ENCODE measurements at regions not wholly inside any gene's neighbourhood (a gene's known extent, or its start where the extent isn't known, plus 50 kb on each side); places are given as distances from the start of the nearest gene placed in this dataset.

DNA sequence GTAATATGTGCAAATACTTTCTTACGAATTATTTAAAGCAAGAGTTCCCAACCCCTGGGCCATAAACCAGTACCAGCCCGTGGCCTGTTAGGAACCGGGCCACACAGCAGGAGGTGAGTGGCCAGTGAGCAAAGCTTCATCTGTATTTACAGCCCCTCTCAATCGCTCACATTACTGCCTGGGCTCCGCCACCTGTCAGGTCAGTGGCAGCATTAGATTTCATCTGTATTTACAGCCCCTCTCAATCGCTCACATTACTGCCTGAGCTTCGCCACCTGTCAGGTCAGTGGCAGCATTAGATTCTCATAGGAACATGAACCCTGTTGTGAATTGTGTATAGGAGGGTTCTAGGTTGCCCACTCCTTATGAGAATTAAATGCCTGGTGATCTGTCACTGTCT lies 142.0 kb downstream of the RNASET2 start:
- no peak for DNase-seq (ENCODE audit: low spot score)
- TF ChIP-seq, protein P1, sequence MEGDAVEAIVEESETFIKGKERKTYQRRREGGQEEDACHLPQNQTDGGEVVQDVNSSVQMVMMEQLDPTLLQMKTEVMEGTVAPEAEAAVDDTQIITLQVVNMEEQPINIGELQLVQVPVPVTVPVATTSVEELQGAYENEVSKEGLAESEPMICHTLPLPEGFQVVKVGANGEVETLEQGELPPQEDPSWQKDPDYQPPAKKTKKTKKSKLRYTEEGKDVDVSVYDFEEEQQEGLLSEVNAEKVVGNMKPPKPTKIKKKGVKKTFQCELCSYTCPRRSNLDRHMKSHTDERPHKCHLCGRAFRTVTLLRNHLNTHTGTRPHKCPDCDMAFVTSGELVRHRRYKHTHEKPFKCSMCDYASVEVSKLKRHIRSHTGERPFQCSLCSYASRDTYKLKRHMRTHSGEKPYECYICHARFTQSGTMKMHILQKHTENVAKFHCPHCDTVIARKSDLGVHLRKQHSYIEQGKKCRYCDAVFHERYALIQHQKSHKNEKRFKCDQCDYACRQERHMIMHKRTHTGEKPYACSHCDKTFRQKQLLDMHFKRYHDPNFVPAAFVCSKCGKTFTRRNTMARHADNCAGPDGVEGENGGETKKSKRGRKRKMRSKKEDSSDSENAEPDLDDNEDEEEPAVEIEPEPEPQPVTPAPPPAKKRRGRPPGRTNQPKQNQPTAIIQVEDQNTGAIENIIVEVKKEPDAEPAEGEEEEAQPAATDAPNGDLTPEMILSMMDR (IDR thresholded peaks at IDR 0.05; ENCODE audit: extremely low read depth, insufficient read depth, missing control alignments): no peak
- in situ Hi-C loops (cut with MboI; ENCODE audit: low pct_unique_long_range_greater_than_20kb, low sequenced_read_pairs, unreplicated experiment): no loop called here

DNA sequence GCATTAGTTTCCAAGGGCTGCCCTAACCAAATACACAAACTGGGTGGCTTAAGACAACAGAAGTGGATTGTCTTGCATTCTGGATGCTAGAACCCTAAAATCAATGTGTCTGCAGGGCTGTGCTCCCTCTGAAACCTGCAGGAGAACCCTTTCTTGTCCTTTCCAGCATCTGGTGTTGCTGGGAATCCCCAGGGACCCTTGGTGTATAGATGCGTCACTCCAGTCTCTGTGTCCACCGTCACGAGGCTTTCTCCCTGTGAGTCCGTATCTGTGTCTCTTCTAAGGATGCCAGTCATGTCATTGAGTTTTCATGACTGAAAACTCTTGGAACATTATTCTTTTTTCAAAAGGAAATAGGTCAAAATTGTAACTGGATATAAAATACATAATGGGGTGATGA lies 142.9 kb downstream of the RNASET2 start:
- DNase-seq (ENCODE audit: low spot score): no peak
- TF ChIP-seq, protein P1 (IDR thresholded peaks at IDR 0.05; ENCODE audit: extremely low read depth, insufficient read depth, missing control alignments): no peak
- in situ Hi-C loops (cut with MboI; ENCODE audit: low pct_unique_long_range_greater_than_20kb, low sequenced_read_pairs, unreplicated experiment): no loop called here

DNA sequence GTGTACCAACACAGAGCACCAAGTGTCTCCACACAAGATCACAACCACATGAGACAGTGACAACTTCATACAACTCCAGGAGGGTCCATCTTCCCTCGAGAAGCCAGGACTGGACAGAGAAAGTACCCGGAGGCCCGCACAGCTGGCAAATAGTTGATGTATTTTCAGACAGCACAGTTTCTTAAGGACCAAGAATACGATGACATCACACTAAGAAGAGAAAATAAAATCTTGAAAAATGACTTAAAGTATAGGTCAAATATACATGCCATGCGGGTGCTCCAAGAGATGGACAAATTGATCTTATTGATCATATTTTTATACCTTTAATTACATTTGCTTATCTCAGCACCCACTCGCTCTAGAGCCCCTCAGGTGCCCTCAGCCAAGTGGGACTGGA lies 145.5 kb downstream of the RNASET2 start:
- in situ Hi-C loops (cut with MboI; ENCODE audit: low pct_unique_long_range_greater_than_20kb, low sequenced_read_pairs, unreplicated experiment): no loop called here
- TF ChIP-seq, protein P1 (IDR thresholded peaks at IDR 0.05; ENCODE audit: extremely low read depth, insufficient read depth, missing control alignments): no peak
- DNase-seq (ENCODE audit: low spot score): no peak

DNA sequence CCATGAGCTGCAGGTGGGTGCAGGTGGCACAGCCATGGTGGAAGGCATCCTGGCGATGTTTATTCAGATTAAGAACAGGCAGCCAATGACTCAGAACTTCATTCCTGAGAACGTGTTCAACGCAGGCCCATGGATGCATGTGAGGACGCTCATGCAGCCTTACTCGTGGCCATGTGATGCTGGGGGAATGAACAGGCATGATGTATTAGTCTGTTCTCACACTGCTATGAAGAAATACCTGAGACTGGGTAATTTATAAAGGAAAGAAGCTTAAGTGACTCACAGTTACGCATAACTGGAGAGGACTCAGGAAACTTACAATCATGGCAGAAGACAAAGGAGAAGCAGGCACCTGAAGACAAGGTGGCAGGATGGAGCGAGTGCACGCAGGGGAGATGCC lies 146.6 kb downstream of the RNASET2 start:
- in situ Hi-C loops (cut with MboI; ENCODE audit: low pct_unique_long_range_greater_than_20kb, low sequenced_read_pairs, unreplicated experiment): no loop called here
- TF ChIP-seq, protein P1 (IDR thresholded peaks at IDR 0.05; ENCODE audit: extremely low read depth, insufficient read depth, missing control alignments): no peak
- no peak for DNase-seq (ENCODE audit: low spot score)

DNA sequence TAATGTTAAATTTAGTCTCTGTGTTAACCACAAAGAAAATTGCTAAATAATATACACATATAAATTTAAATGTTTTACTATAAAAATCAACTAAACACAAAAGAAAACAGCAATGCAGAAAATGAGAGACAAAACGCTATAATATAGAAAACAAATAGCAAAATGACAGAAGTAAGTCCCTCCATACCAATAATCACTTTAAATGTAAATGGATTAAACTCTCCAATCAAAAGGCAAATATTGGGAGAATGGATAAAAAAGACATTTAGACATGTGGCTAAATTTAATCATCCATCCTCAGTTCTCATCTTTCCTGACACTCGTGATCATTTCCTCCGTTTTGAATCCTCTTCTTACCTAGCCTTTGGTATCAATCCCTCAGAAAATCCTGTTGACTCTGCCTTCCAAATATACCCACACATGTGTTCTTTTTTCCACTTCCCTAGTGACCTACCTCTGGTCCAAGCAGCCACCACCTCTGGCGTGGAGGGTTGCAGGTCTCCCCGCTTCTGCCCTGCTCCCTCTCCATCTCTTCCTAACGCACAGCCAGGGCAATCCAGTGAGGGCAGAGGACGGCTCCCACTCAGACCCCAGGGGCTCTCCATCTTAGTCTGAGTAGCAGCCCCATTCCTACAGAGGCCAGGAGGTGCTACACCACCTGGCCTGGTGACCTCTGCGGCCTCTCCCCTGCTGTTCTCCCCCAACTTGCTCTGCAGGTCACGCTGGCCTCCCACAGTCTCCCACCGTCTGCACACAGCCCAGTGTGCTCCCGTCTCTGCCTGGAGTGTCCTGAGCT lies 149.2 kb downstream of the RNASET2 start:
- TF ChIP-seq, protein P1 (IDR thresholded peaks at IDR 0.05; ENCODE audit: extremely low read depth, insufficient read depth, missing control alignments): no peak
- in situ Hi-C loops (cut with MboI; ENCODE audit: low pct_unique_long_range_greater_than_20kb, low sequenced_read_pairs, unreplicated experiment): no loop called here
- no peak for DNase-seq (ENCODE audit: low spot score)

DNA sequence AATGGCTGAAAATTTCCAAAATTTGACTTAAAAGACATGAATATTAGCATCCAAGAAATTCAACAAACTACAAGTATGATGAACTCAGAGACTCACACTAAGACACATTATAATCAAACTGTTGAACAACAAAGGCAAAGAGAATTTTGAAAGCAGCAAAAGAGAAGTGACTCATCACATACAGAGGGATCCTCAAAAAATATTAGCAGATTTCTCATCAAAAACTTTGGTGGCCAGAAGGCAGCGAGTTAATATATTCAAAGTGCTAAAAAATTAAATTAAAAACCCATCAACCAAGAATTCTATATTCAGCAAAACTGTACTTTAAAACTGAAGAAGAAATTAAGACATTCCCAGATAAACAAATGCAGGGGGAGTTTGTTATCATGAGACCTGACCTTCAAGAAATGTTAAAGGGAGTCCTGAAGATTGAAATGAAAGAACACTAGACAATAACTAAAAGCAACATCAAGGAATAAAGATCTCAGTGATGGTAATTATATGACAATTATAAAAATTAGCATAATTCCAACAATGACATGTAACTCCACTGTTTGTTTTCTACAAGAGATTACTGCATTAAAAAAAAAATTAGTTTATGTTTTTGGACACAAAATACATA lies 150.0 kb downstream of the RNASET2 start:
- TF ChIP-seq, protein P1 (IDR thresholded peaks at IDR 0.05; ENCODE audit: extremely low read depth, insufficient read depth, missing control alignments): no peak
- in situ Hi-C loops (cut with MboI; ENCODE audit: low pct_unique_long_range_greater_than_20kb, low sequenced_read_pairs, unreplicated experiment): no loop called here
- no peak for DNase-seq (ENCODE audit: low spot score)

All from GM13977 (cell line).